PC-3 (cell line): ENCODE measurements at regions not wholly inside any gene's neighbourhood (a gene's known extent, or its start where the extent isn't known, plus 50 kb on each side); places are given as distances from the start of the nearest gene placed in this dataset.

ENCODE experiments used
- EZH2 ChIP-seq: fragments of 300-600 bp; sonication (generic); IDR thresholded peaks from one replicate; pipeline ENCODE4 v1.6.1; 2017; ENCODE audit warnings: antibody characterized with exemption, mild to moderate bottlenecking, low read length; ENCODE audit not compliant: unreplicated experiment
- TF ChIP-seq, protein P1 (sequence below): fragments of 300-600 bp; sonication (generic); conservative IDR thresholded peaks from 2 replicates; pipeline ENCODE4 v1.5.1; 2017; ENCODE audit warnings: antibody characterized with exemption, low read depth, mild to moderate bottlenecking, low read length

DNA sequence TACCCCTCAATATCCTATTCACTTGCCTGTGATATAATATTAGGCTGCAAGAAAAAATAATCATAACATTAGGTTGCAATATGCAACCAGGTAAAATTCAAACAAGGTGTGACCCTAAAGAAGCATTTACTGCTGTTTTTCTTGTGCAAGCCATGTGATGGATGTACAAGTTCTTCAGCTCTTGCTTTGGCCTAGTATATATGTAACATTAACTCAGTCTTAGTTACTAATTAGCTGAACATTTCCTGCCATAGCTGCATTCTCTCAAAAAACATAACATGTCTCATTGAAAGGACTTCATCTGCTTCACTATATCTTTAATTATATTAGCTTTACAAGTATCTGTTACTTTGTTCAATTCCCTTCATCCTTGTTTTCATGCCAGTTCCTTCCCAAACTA, 406.8 kb upstream of the HTR2A start:
- TF ChIP-seq, protein P1, sequence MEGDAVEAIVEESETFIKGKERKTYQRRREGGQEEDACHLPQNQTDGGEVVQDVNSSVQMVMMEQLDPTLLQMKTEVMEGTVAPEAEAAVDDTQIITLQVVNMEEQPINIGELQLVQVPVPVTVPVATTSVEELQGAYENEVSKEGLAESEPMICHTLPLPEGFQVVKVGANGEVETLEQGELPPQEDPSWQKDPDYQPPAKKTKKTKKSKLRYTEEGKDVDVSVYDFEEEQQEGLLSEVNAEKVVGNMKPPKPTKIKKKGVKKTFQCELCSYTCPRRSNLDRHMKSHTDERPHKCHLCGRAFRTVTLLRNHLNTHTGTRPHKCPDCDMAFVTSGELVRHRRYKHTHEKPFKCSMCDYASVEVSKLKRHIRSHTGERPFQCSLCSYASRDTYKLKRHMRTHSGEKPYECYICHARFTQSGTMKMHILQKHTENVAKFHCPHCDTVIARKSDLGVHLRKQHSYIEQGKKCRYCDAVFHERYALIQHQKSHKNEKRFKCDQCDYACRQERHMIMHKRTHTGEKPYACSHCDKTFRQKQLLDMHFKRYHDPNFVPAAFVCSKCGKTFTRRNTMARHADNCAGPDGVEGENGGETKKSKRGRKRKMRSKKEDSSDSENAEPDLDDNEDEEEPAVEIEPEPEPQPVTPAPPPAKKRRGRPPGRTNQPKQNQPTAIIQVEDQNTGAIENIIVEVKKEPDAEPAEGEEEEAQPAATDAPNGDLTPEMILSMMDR = no peak
- no peak for TF ChIP-seq EZH2
